ENCODE measurements at regions not wholly inside any gene's neighbourhood (a gene's known extent, or its start where the extent isn't known, plus 50 kb on each side); places are given as distances from the start of the nearest gene placed in this dataset.

- no peak overlapping the region for H3K4me3 ChIP-seq (replicated peaks in 1 of 3; ENCODE audit: insufficient read depth in 1 of 3, low read depth in 2 of 3, low read length in 3 of 3)
- 21% methylated on average over 6 of the region's 6 CpGs for WGBS (ENCODE audit: low lambda C conversion rate)
- H3K36me3 ChIP-seq (replicated peaks in 1 of 2; ENCODE audit: control insufficient read depth in 1 of 2, insufficient read depth in 2 of 2, low read length in 2 of 2): no peaks in the 10 kb centered on the region
- no peaks in the 10 kb centered on the region for H3K9me3 ChIP-seq (ENCODE audit: low read length)
- H2AFZ ChIP-seq (ENCODE audit: low read length): no peak overlapping the region
- no peaks in the 10 kb centered on the region for H3K4me1 ChIP-seq (ENCODE audit: insufficient read depth, low read length)
- DNase-seq (ENCODE audit: low spot score) (no peak), FAIRE-seq (no peak), ATAC-seq (no peak)
- TF ChIP-seq MAFF (IDR thresholded peaks at IDR 0.05; ENCODE audit: low read depth, low read length): peak; percentile 97
- no peak for TF ChIP-seq SP140L (CRISPR knock-in tag; IDR thresholded peaks at IDR 0.05; ENCODE audit: borderline replicate concordance)
- no peak for TF ChIP-seq SRY (CRISPR knock-in tag; IDR thresholded peaks at IDR 0.05)
- no peak for TF ChIP-seq CAMTA2 (CRISPR knock-in tag; IDR thresholded peaks at IDR 0.05; ENCODE audit: borderline replicate concordance)
- no peak for TF ChIP-seq ZNF839 (CRISPR knock-in tag; IDR thresholded peaks at IDR 0.05; ENCODE audit: borderline replicate concordance)
- TF ChIP-seq ZNF34 (CRISPR knock-in tag; IDR thresholded peaks at IDR 0.05; ENCODE audit: borderline replicate concordance): no peak
- TF ChIP-seq MAFK (conservative IDR thresholded peaks at IDR 0.05 in 1 of 2, IDR thresholded peaks at IDR 0.05 in 1 of 2; ENCODE audit: low read length in 2 of 2): peak; percentile 96 to 98
- no peak for TF ChIP-seq NFIC (IDR thresholded peaks at IDR 0.05; ENCODE audit: low read length)
- no peaks in the 10 kb centered on the region for H3K79me2 ChIP-seq (ENCODE audit: insufficient read depth, low read length)
- no peak overlapping the region for H3K4me2 ChIP-seq (ENCODE audit: low read depth, low read length)
- H3K27me3 ChIP-seq (ENCODE audit: control insufficient read depth in 1 of 2, insufficient read depth in 2 of 2, low read length in 2 of 2): no peaks in the 10 kb centered on the region
- no peak overlapping the region for H3K27ac ChIP-seq (ENCODE audit: extremely low read length, insufficient read depth, low read length)
- POLR2A ChIA-PET: no interaction called here
- no TSS peak for BruUV-seq (replicated peaks)
- H3K9ac ChIP-seq (ENCODE audit: insufficient read depth, low read depth, low read length): no peak overlapping the region
- CTCF ChIA-PET (ENCODE audit: low intra/inter-chr PET ratio, low total read pairs): no interaction called here
- in situ Hi-C loops (cut with HindIII; ENCODE audit: extremely low pct_ligation_motif_present, low pct_unique_long_range_greater_than_20kb): no loop called here
- no peaks in the 10 kb centered on the region for H4K20me1 ChIP-seq (ENCODE audit: insufficient read depth, low read length)
- intact Hi-C loops (cut with micrococcal nuclease; ENCODE audit: unreplicated experiment): no loop called here
These were observed 50.3 kb upstream of the BTBD3 start for GRCh38 chr20:11867291-11867919.

Small RNAs in the stretch of these regions (small RNA-seq; reads per million reads assigned to genes)
- gene AL080274.1 (ENCODE audit: insufficient read depth in 2 of 3, insufficient read length in 3 of 3, low read depth in 2 of 3, low replicate concordance in 1 of 3) (0 reads per million in 3 experiments), gene RN7SKP111 (ENCODE audit: insufficient read depth in 2 of 3, insufficient read length in 3 of 3, low read depth in 2 of 3, low replicate concordance in 1 of 3) (0 reads per million in 3 experiments)
